HUES64 (cell line): ENCODE measurements at regions not wholly inside any gene's neighbourhood (a gene's known extent, or its start where the extent isn't known, plus 50 kb on each side); places are given as distances from the start of the nearest gene placed in this dataset.

Source experiments
- H3K27ac ChIP-seq: 2 replicates; pipeline ENCODE4 v1.7.0; 2013; ENCODE audit warnings: low read depth, low read length, inconsistent platforms
- H3K27me3 ChIP-seq: 2 replicates; pipeline ENCODE4 v1.6.1; 2013; ENCODE audit warnings: mild to moderate bottlenecking, low read length; ENCODE audit not compliant: insufficient read depth
- H3K36me3 ChIP-seq: 2 replicates; pipeline ENCODE4 v1.6.1; 2013; ENCODE audit warnings: mild to moderate bottlenecking, low read length; ENCODE audit not compliant: insufficient read depth
- H3K4me1 ChIP-seq: 2 replicates; pipeline ENCODE4 v1.6.1; 2013; ENCODE audit warnings: mild to moderate bottlenecking, low read length, moderate library complexity; ENCODE audit not compliant: insufficient read depth
- H3K4me3 ChIP-seq: 2 replicates; pipeline ENCODE4 v1.5.1; 2013; ENCODE audit warnings: mild to moderate bottlenecking, low read length, moderate library complexity
- H3K9ac ChIP-seq: 2 replicates; pipeline ENCODE4 v1.6.1; 2013; ENCODE audit warnings: mild to moderate bottlenecking, low read depth, low read length
- H3K9me3 ChIP-seq: 2 replicates; pipeline ENCODE4 v1.6.1; 2013; ENCODE audit warnings: low read depth, low read length; ENCODE audit not compliant: insufficient read depth
- WGBS: fragments of 150-250, 120-280 bp; methylation state at CpG from one replicate; pipeline ENCODE4 v1.1.7; 2013; ENCODE audit warnings: missing lambda C conversion rate; 5-methylcytosine and 5-hydroxymethylcytosine counted together

- Histone ChIP-seq H3K4me1 (no peaks in the 10 kb centered on the region), H3K36me3 (peaks cover 47% of the 10 kb centered on the region)
Measured at GRCh38 chr1:232431326-232431725, 198.6 kb downstream of the SIPA1L2 start.

DNA sequence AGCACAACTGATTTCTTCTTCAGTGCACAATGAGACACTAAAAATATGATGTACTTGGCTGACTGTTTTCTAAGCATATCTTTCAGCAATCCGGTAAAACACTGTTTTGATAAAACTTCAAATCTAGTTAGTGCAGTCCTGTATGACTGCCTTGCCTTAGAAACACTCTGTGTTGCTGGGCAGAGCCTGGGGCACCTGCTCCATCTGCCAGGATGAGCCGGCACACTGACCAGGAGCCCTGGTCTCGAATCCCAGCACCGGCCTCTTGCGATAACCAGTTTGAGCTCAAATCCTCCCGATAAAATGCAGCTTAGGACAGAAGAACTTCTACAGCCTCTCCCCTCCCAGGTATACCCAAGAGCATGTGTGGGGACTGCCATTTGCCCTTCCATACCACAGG lies 199.5 kb downstream of the SIPA1L2 start:
- Histone ChIP-seq H3K27ac (no peak overlapping the region), H3K36me3 (peaks cover 46% of the 10 kb centered on the region), H3K4me3 (no peak overlapping the region), H3K9ac (no peak overlapping the region), H3K9me3 (no peaks in the 10 kb centered on the region), H3K27me3 (no peaks in the 10 kb centered on the region), H3K4me1 (no peaks in the 10 kb centered on the region)
- 96% methylated on average over 6 of the region's 6 CpGs for WGBS

More at GRCh38 chr1:232431326-232431725, 198.6 kb downstream of the SIPA1L2 start:
- H3K27ac ChIP-seq, result no peak overlapping the region
- H3K4me3 ChIP-seq, result no peak overlapping the region
- H3K9me3 ChIP-seq, result no peaks in the 10 kb centered on the region
- WGBS, result 95% methylated on average over 6 of the region's 6 CpGs
- H3K27me3 ChIP-seq, result no peaks in the 10 kb centered on the region
- no peak overlapping the region for H3K9ac ChIP-seq

GRCh38 chr1:232428786-232429530 lies 201.0 kb downstream of the SIPA1L2 start:
- Histone ChIP-seq H3K9ac (no peak overlapping the region), H3K4me1 (no peaks in the 10 kb centered on the region), H3K27me3 (no peaks in the 10 kb centered on the region), H3K9me3 (no peaks in the 10 kb centered on the region), H3K4me3 (no peak overlapping the region), H3K27ac (no peak overlapping the region), H3K36me3 (peaks cover 51% of the 10 kb centered on the region)
- whole genome bisulfite sequencing, result 93% methylated on average over 12 of the region's 13 CpGs

GRCh38 chr1:232428036-232428645 lies 201.8 kb downstream of the SIPA1L2 start:
- WGBS, result 96% methylated on average over 3 of the region's 3 CpGs
- Histone ChIP-seq H3K36me3 (peaks cover 53% of the 10 kb centered on the region), H3K9me3 (no peaks in the 10 kb centered on the region), H3K27me3 (no peaks in the 10 kb centered on the region), H3K4me1 (no peaks in the 10 kb centered on the region), H3K4me3 (no peak overlapping the region), H3K9ac (no peak overlapping the region), H3K27ac (no peak overlapping the region)

DNA sequence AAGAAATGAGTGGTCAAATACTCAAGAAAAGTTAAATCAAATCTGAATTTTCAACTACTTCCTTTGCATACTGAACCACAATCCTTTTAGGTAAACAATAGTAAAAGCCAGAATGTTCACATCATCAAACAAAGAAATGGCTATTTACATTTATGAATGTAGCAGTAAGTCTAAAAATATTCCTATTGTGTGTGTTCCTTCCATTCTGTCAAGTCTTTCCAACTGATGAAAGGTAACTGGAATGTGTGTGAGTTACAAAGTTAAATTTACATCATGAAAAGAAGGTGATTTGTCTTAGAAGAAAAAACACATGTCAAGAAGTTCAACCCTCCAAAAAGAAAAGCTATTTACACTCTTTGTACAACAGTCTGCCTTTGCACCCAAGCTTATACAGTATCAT lies 203.1 kb downstream of the SIPA1L2 start:
- Histone ChIP-seq H3K27me3 (no peaks in the 10 kb centered on the region), H3K9ac (no peak overlapping the region), H3K4me3 (no peak overlapping the region), H3K27ac (no peak overlapping the region), H3K4me1 (no peaks in the 10 kb centered on the region), H3K9me3 (no peaks in the 10 kb centered on the region), H3K36me3 (peaks cover 58% of the 10 kb centered on the region)

GRCh38 chr1:232425421-232425820 lies 204.5 kb downstream of the SIPA1L2 start:
- no peak overlapping the region for H3K4me3 ChIP-seq
- no peaks in the 10 kb centered on the region for H3K4me1 ChIP-seq
- no peaks in the 10 kb centered on the region for H3K27me3 ChIP-seq
- H3K27ac ChIP-seq, result no peak overlapping the region
- 94% methylated on average over 15 of the region's 15 CpGs for WGBS
- no peaks in the 10 kb centered on the region for H3K9me3 ChIP-seq
- no peak overlapping the region for H3K9ac ChIP-seq
- H3K36me3 ChIP-seq, result peaks cover 61% of the 10 kb centered on the region

GRCh38 chr1:232423591-232423990 lies 206.3 kb downstream of the SIPA1L2 start:
- no peaks in the 10 kb centered on the region for H3K4me1 ChIP-seq
- no peaks in the 10 kb centered on the region for H3K9me3 ChIP-seq
- no peak overlapping the region for H3K4me3 ChIP-seq
- WGBS, result 66% methylated on average over 3 of the region's 3 CpGs
- H3K27me3 ChIP-seq, result no peaks in the 10 kb centered on the region
- peaks cover 72% of the 10 kb centered on the region for H3K36me3 ChIP-seq
- no peak overlapping the region for H3K27ac ChIP-seq
- no peak overlapping the region for H3K9ac ChIP-seq

- WGBS, result 94% methylated on average over 8 of the region's 8 CpGs
Measured at GRCh38 chr1:232422898-232423297, 207.0 kb downstream of the SIPA1L2 start.

GRCh38 chr1:232422098-232422497 lies 207.8 kb downstream of the SIPA1L2 start:
- no peak overlapping the region for H3K4me3 ChIP-seq
- peaks cover 59% of the 10 kb centered on the region for H3K36me3 ChIP-seq
- no peak overlapping the region for H3K9ac ChIP-seq
- H3K27me3 ChIP-seq, result no peaks in the 10 kb centered on the region
- no peaks in the 10 kb centered on the region for H3K4me1 ChIP-seq
- H3K9me3 ChIP-seq, result no peaks in the 10 kb centered on the region
- no peak overlapping the region for H3K27ac ChIP-seq

More at GRCh38 chr1:232422898-232423297, 207.0 kb downstream of the SIPA1L2 start:
- H3K27me3 ChIP-seq, result no peaks in the 10 kb centered on the region
- H3K9me3 ChIP-seq, result no peaks in the 10 kb centered on the region
- H3K36me3 ChIP-seq, result peaks cover 67% of the 10 kb centered on the region
- H3K27ac ChIP-seq, result no peak overlapping the region
- no peak overlapping the region for H3K9ac ChIP-seq
- no peaks in the 10 kb centered on the region for H3K4me1 ChIP-seq
- H3K4me3 ChIP-seq, result no peak overlapping the region

GRCh38 chr1:232421143-232421796 lies 208.7 kb downstream of the SIPA1L2 start:
- no peaks in the 10 kb centered on the region for H3K4me1 ChIP-seq
- H3K27me3 ChIP-seq, result no peaks in the 10 kb centered on the region
- no peaks in the 10 kb centered on the region for H3K9me3 ChIP-seq
- H3K27ac ChIP-seq, result no peak overlapping the region
- no peak overlapping the region for H3K4me3 ChIP-seq
- WGBS, result 97% methylated on average over 8 of the region's 9 CpGs
- peaks cover 56% of the 10 kb centered on the region for H3K36me3 ChIP-seq
- no peak overlapping the region for H3K9ac ChIP-seq

- Histone ChIP-seq H3K36me3 (peaks cover 58% of the 10 kb centered on the region), H3K4me1 (no peaks in the 10 kb centered on the region), H3K27ac (no peak overlapping the region), H3K27me3 (no peaks in the 10 kb centered on the region), H3K9me3 (no peaks in the 10 kb centered on the region), H3K4me3 (no peak overlapping the region), H3K9ac (no peak overlapping the region)
- WGBS, result 93% methylated on average over 10 of the region's 10 CpGs
Measured at GRCh38 chr1:232417636-232418248, 212.2 kb downstream of the SIPA1L2 start.
